ENCODE measurements at regions not wholly inside any gene's neighbourhood (a gene's known extent, or its start where the extent isn't known, plus 50 kb on each side); places are given as distances from the start of the nearest gene placed in this dataset.

- DNase-seq (ENCODE audit: low read depth): no peak
Observed at GRCh38 chrX:9196961-9197640, 163.2 kb upstream of the FAM9B start.

- DNase-seq (ENCODE audit: low read depth): no peak
Observed at GRCh38 chrX:9204560-9204959, 170.6 kb upstream of the FAM9B start.

DNA sequence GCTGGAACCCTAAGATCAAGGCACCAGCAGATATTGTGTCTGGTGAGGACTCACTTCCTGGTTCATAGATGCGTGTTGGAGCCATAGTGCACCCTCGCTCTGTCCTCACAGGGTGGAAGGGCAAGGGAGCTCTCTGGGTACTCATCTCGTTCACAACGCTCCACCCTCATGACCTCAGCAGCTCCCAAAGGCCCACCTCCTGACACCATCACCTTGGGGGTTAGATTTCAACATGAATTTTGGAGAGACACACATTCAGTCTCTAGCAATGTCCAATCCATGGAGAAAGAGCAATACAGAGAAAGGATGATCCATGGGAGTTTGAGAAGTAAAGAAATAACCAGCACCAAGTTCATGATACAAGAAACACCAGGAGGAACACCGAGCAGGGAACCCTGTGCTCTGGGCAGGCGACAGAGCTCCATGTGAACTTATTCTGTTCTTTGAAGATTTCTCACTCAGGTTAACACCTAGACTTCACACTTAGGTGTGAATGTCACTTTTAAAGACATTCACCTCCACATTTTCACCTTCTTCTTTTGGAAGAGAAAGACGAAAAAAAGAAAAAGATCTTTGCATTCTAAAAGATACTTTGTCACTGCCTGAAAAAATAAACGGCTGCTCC is 171.8 kb upstream of the FAM9B start:
- no peak for DNase-seq (ENCODE audit: low read depth)

DNA sequence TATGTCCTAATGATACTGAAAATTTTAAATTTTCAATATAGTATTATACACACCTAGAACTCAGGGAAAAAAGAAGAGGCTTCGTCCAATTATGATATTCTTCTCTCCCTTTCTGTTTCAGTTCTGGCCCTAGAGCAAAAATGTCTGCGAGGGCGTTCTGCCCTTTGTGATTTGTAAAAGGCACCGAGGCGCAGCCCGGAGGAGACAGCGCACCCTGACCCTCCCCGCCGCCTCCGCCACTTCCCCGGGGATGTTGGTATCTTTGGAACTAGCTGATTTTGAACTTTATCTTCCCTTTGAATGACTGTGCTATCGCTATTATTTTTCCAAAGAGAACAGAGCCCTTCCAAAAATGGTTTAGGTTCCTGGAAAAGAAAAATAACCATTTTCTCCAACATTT is 173.2 kb upstream of the FAM9B start:
- DNase-seq (ENCODE audit: low read depth): no peak

GRCh38 chrX:9211269-9211668 is 177.3 kb upstream of the FAM9B start:
- DNase-seq (ENCODE audit: low read depth): no peak

GRCh38 chrX:9221781-9222180 is 187.9 kb upstream of the FAM9B start:
- no peak for DNase-seq (ENCODE audit: low read depth)

DNA sequence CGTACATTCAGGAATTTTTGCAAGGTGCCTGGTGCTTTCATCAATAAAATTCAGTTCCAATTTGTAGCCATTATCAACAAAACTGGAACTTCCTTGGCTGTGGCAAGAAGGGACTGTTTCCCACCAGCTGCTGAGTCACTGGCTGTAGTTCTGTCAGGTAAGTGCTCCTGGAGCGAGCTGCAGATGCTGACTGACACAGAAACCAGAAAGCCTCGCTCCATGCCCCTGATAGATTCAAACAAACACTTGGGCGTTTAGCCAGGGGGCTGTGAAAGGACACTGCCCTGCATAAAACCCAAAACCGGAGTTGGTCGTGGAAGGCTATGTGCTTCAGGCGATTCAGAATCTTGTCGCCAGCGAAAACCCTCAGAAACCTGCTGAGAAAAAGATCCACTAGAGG is 188.4 kb upstream of the FAM9B start:
- no peak for DNase-seq (ENCODE audit: low read depth)

DNA sequence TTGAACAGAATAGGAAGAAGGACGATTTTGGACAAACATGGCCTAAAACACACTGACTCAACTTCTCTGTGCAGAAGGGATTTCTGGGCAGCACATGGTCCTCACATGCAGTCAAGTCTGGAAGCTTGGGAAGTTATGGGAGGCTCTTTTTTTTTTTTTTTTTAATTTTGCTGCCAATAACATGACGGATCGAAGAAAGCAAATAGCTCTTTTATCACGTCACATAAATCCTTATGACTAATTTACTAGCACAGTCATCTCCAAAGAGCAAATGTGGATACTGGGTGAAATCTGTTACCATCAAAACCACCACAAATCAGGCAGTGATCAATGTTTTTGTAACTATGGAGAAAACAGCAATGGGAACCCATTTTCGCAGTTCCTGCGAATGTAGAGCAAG is 193.3 kb upstream of the FAM9B start:
- DNase-seq (ENCODE audit: low read depth): no peak

- DNase-seq (ENCODE audit: low read depth): no peak
Observed at GRCh38 chrX:9231491-9231890, 197.6 kb upstream of the FAM9B start.

GRCh38 chrX:9233141-9233540 is 199.2 kb upstream of the FAM9B start:
- no peak for DNase-seq (ENCODE audit: low read depth)

- no peak for DNase-seq (ENCODE audit: low read depth)
Observed at GRCh38 chrX:9234315-9234714, 200.4 kb upstream of the FAM9B start.

DNA sequence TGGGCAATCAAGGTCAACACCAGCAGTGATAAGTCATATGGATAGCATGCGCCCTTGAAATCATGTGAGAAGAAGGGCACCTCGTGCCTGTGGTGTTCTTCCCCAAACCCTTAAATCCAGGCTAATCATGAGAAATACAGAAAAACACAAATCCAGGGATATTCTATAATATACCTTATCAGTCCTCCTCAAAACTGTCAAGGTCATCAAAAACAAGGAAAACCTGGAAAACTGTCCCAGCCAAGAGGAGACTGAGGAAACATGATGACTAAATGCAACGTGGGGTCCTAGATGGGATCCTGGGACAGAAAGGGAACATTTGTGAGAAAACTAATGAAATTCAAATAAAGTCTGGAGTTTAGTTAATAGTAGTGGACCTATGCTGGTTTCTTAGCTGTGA is 201.8 kb upstream of the FAM9B start:
- DNase-seq (ENCODE audit: low read depth): no peak

GRCh38 chrX:9240956-9241355 is 207.0 kb upstream of the FAM9B start:
- DNase-seq (ENCODE audit: low read depth): no peak

GRCh38 chrX:9241427-9241826 is 207.5 kb upstream of the FAM9B start:
- no peak for DNase-seq (ENCODE audit: low read depth)

- DNase-seq (ENCODE audit: low read depth): no peak
Observed at GRCh38 chrX:9249051-9249846, 215.3 kb upstream of the FAM9B start.

GRCh38 chrX:9252182-9252581 is 212.7 kb upstream of the TBL1X start:
- DNase-seq (ENCODE audit: low read depth): no peak

DNA sequence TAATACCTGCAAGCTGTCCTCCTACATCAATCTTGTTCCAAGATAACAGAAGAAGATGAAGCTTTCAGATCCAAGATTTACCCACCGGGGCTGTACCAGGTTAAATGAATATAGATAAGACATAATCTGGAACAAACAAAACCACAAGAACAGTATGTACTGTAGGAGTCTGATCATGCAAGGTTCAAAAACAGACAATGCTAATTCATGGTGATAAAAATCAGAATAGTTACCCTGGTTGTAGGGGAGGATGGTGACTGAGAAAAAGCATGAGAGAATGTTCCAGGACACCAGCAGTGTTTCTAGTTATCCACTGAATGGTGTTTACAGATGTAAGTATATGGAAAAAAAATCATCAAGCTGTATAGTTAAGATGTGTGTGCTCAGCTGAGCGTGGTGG is 211.6 kb upstream of the TBL1X start:
- no peak for DNase-seq (ENCODE audit: low read depth)

DNA sequence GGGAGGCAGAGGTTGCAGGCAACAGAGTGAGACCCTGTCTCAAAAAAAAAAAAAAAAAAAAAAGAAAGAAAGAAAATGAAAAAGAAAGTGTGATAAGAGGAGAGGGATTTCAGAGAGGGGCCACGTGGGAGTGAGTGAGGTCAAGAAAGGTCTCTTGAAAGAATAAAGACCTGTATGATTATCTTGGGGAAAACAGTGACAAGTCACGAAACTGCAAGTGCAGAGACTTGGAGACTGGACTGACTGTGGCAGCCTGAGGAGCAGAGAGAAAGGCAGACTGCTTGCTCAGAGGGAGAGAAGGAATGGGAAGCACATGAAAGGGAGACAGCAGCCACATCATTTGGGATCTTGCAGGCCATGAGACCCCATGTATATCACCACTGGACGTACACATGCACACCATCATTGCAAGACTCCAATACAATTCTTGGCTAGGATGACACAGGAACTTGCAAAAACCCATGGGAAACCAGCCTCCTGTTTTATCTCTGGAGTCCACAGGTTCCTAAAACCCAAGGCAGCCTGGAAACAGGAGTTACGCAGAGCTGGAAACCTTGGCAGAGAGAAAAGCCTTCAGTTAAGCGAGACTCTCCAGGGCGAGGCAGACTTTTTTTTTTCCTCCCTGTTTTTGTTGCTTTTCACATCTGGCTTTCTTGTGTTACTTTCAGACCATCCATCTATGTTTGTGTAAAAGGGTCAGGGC is 207.0 kb upstream of the TBL1X start:
- DNase-seq (ENCODE audit: low read depth): no peak

- DNase-seq (ENCODE audit: low read depth): no peak
Observed at GRCh38 chrX:9258421-9259104, 206.3 kb upstream of the TBL1X start.

DNA sequence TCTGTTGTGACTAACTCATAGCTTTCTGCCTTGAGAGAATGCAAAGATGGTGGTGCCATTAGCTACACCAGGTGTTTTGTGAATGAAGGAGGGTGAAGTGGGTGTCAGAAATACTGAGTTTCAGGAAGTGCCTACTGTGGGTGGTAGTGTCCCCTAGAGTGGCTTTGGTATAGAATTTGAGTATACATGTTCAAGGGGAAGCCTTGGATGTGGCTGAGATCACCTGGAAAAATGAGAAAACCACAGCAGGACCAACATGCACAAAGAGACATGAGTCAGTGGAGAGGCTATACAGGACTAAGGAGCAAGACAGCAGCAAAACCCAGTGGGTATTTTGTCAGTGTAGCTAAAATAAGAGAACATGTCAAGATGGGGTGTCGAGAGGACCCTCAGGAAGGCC is 204.3 kb upstream of the TBL1X start:
- DNase-seq (ENCODE audit: low read depth): no peak

- no peak for DNase-seq (ENCODE audit: low read depth)
Observed at GRCh38 chrX:9267415-9267814, 197.4 kb upstream of the TBL1X start.

GRCh38 chrX:9269134-9269533 is 195.7 kb upstream of the TBL1X start:
- no peak for DNase-seq (ENCODE audit: low read depth)

All from activated T-helper 1 cell treated with Interleukin-2 at 50 U/mL for 16 hours (primary cell).